DOHH2 (cell line): ENCODE measurements at regions not wholly inside any gene's neighbourhood (a gene's known extent, or its start where the extent isn't known, plus 50 kb on each side); places are given as distances from the start of the nearest gene placed in this dataset.

Source experiments
- H3F3A ChIP-seq: fragments of 200-600 bp; sonication (generic), shearing (Covaris generic); 2 replicates; pipeline ENCODE4 v1.6.0; 2016; ENCODE audit warnings: antibody characterized with exemption, mild to moderate bottlenecking; ENCODE audit not compliant: control insufficient read depth, insufficient read depth
- H3K27ac ChIP-seq: fragments of 200-600 bp; sonication (generic); 2 replicates; pipeline ENCODE4 v1.5.1; 2014; ENCODE audit warnings: low read depth, mild to moderate bottlenecking, low read length, moderate library complexity
- H3K27me3 ChIP-seq: fragments of 200-600 bp; sonication (generic); 2 replicates; pipeline ENCODE4 v1.6.1; 2014; ENCODE audit warnings: mild to moderate bottlenecking, low read length, mixed read lengths; ENCODE audit not compliant: control insufficient read depth
- H3K36me3 ChIP-seq: fragments of 200-600 bp; sonication (generic); 2 replicates; pipeline ENCODE4 v1.6.1; 2014; ENCODE audit warnings: mild to moderate bottlenecking, low read length, moderate library complexity, mixed read lengths; ENCODE audit not compliant: control insufficient read depth
- H3K4me1 ChIP-seq: fragments of 200-600 bp; sonication (generic); 2 replicates; pipeline ENCODE4 v1.6.1; 2014; ENCODE audit warnings: mild to moderate bottlenecking, low read length, mixed read lengths; ENCODE audit not compliant: control insufficient read depth
- H3K4me2 ChIP-seq: fragments of 200-600 bp; sonication (generic); 2 replicates; pipeline ENCODE4 v1.6.0; 2014; ENCODE audit warnings: mild to moderate bottlenecking, low read length, moderate library complexity
- H3K4me3 ChIP-seq: fragments of 200-600 bp; sonication (generic); 2 replicates; pipeline ENCODE4 v1.5.1; 2014; ENCODE audit warnings: mild to moderate bottlenecking, low read length, mixed read lengths
- H3K79me2 ChIP-seq: fragments of 200-600 bp; sonication (generic); 2 replicates; pipeline ENCODE4 v1.6.1; 2014; ENCODE audit warnings: mild to moderate bottlenecking, low read length, mixed read lengths; ENCODE audit not compliant: control insufficient read depth
- H3K9me2 ChIP-seq: fragments of 200-600 bp; sonication (generic); replicated peaks from 2 replicates; pipeline ENCODE4 v1.6.1; 2014; ENCODE audit warnings: mild to moderate bottlenecking, low read length, mixed read lengths; ENCODE audit not compliant: control insufficient read depth
- H3K9me3 ChIP-seq: fragments of 200-600 bp; sonication (generic); 2 replicates; pipeline ENCODE4 v1.6.1; 2014; ENCODE audit warnings: antibody characterized with exemption, low read length, mixed read lengths; ENCODE audit not compliant: control insufficient read depth, insufficient read depth
- H4K20me1 ChIP-seq: fragments of 200-600 bp; sonication (generic); 2 replicates; pipeline ENCODE4 v1.6.0; 2014; ENCODE audit warnings: low read depth, mild to moderate bottlenecking, antibody characterized with exemption, low read length, moderate library complexity; ENCODE audit not compliant: control insufficient read depth, insufficient read depth
- CTCF ChIP-seq: fragments of 200-600 bp; sonication (generic); IDR thresholded peaks from one replicate; pipeline ENCODE4 v1.5.1; 2014; ENCODE audit warnings: antibody characterized with exemption, mild to moderate bottlenecking, low read depth, low read length; ENCODE audit not compliant: poor library complexity, severe bottlenecking
- EZH2phosphoT487 ChIP-seq: fragments of 200-600 bp; sonication (generic); IDR thresholded peaks from 2 replicates; pipeline ENCODE4 v1.6.1; 2017; ENCODE audit warnings: borderline replicate concordance, mild to moderate bottlenecking, antibody characterized with exemption, low read length, moderate library complexity, mixed read lengths

GRCh38 chrX:127243654-127244053 is 424.1 kb downstream of the PRR32 start:
- Histone ChIP-seq H3K4me3 (no peak overlapping the region), H3K4me1 (no peaks in the 10 kb centered on the region), H3F3A (no peaks in the 10 kb centered on the region), H4K20me1 (no peaks in the 10 kb centered on the region), H3K9me2 (no peaks in the 10 kb centered on the region), H3K27me3 (no peaks in the 10 kb centered on the region), H3K4me2 (no peak overlapping the region), H3K36me3 (no peaks in the 10 kb centered on the region), H3K79me2 (no peaks in the 10 kb centered on the region), H3K9me3 (no peaks in the 10 kb centered on the region), H3K27ac (no peak overlapping the region)
- no peak for TF ChIP-seq EZH2phosphoT487
- no peak for TF ChIP-seq CTCF

GRCh38 chrX:127259742-127260141 is 440.2 kb downstream of the PRR32 start:
- no peaks in the 10 kb centered on the region for H3F3A ChIP-seq
- H3K27ac ChIP-seq = no peak overlapping the region
- H3K36me3 ChIP-seq = no peaks in the 10 kb centered on the region
- no peak overlapping the region for H3K4me3 ChIP-seq
- H4K20me1 ChIP-seq = no peaks in the 10 kb centered on the region
- TF ChIP-seq CTCF (no peak), EZH2phosphoT487 (no peak)
- no peaks in the 10 kb centered on the region for H3K9me2 ChIP-seq
- H3K79me2 ChIP-seq = no peaks in the 10 kb centered on the region
- H3K4me2 ChIP-seq = no peak overlapping the region
- no peaks in the 10 kb centered on the region for H3K4me1 ChIP-seq
- H3K9me3 ChIP-seq = no peaks in the 10 kb centered on the region
- H3K27me3 ChIP-seq = no peaks in the 10 kb centered on the region

- Histone ChIP-seq H4K20me1 (no peaks in the 10 kb centered on the region), H3K9me2 (no peaks in the 10 kb centered on the region), H3K79me2 (no peaks in the 10 kb centered on the region), H3K27ac (no peak overlapping the region), H3K4me3 (no peak overlapping the region), H3K4me2 (no peak overlapping the region), H3K9me3 (no peaks in the 10 kb centered on the region), H3F3A (no peaks in the 10 kb centered on the region), H3K4me1 (no peaks in the 10 kb centered on the region), H3K27me3 (no peaks in the 10 kb centered on the region), H3K36me3 (no peaks in the 10 kb centered on the region)
- TF ChIP-seq EZH2phosphoT487 (no peak), CTCF (no peak)
Measured at GRCh38 chrX:127276326-127276725, 456.8 kb downstream of the PRR32 start.

GRCh38 chrX:127300511-127300910 is 481.0 kb downstream of the PRR32 start:
- Histone ChIP-seq H4K20me1 (no peaks in the 10 kb centered on the region), H3K9me3 (no peaks in the 10 kb centered on the region), H3K27ac (no peak overlapping the region), H3K79me2 (no peaks in the 10 kb centered on the region), H3K4me2 (no peak overlapping the region), H3K4me1 (no peaks in the 10 kb centered on the region), H3K27me3 (no peaks in the 10 kb centered on the region), H3K4me3 (no peak overlapping the region), H3K9me2 (no peaks in the 10 kb centered on the region), H3F3A (no peaks in the 10 kb centered on the region), H3K36me3 (no peaks in the 10 kb centered on the region)
- TF ChIP-seq CTCF (no peak), EZH2phosphoT487 (no peak)
